ENCODE measurements at regions not wholly inside any gene's neighbourhood (a gene's known extent, or its start where the extent isn't known, plus 50 kb on each side); places are given as distances from the start of the nearest gene placed in this dataset.

DNA sequence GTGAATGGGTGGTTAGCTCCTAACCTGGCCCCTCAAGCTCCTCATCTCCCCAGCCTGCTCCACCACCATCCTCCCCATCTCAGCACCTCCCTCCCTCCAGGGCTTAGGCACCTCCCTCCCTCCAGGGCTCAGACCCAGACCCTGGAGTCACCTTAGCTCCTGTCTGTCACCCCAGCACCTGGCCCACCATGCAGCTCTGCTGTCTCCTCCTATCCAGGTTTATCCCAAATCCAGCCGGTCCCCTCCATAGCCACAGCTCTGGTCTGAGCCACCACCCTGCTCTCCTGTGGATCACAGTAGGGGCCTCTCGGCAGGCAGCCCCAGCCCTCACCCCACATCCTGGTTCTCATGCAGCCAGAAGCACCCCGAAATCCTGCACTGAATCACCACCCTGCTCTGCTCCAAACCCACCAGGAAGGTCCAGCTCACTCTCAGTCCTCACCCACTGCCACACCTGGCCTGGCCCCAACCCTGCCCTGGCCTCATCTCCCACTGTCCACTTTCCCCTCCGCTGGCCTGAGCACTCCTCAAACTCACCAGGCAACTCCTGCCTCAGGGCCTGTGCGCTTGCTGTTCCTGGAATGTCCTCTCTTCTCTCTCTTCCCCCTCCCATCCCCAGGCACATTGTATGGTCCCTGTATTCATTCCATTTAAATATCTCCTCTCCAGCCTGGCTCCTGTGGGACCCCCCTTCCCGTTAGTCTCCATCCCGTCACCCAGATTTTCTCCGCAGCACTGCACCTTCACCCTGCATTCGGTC is 62.6 kb downstream of the DIO3 start:
- H3K9me3 ChIP-seq (ENCODE audit: control insufficient read depth in 2 of 3, insufficient read depth in 1 of 3, low read length in 3 of 3): no peaks in the 10 kb centered on the region
- FAIRE-seq (no peak), DNase-seq (peak in 2 of 5 donors; percentile 26 to 35)
- no peak for TF ChIP-seq CTCF (IDR thresholded peaks at IDR 0.05; ENCODE audit: borderline replicate concordance, extremely low read depth, insufficient read depth)
- peaks cover 0 to 6% (median 0%) of the 10 kb centered on the region in 3 donors for H3K4me1 ChIP-seq (ENCODE audit: control insufficient read depth in 2 of 3, insufficient read depth in 2 of 3, low read depth in 1 of 3, low read length in 3 of 3)
- no peak overlapping the region for H3K4me3 ChIP-seq (ENCODE audit: low read length in 3 of 3)
- no peak overlapping the region for H3K9ac ChIP-seq (ENCODE audit: low read length in 3 of 3)
- no peaks in the 10 kb centered on the region for H3K27me3 ChIP-seq (ENCODE audit: control insufficient read depth, insufficient read depth, low read length)
- H3K27ac ChIP-seq (ENCODE audit: low read depth in 2 of 2, low read length in 2 of 2): no peak overlapping the region
- H3K36me3 ChIP-seq (ENCODE audit: control insufficient read depth in 2 of 3, insufficient read depth in 3 of 3, low read length in 3 of 3): no peaks in the 10 kb centered on the region
- intact Hi-C loops (cut with DNase I): loop anchor here (10.0 kb wide), 1 partner anchor 1239 kb away; no protein-coding TSS in a partner anchor

DNA sequence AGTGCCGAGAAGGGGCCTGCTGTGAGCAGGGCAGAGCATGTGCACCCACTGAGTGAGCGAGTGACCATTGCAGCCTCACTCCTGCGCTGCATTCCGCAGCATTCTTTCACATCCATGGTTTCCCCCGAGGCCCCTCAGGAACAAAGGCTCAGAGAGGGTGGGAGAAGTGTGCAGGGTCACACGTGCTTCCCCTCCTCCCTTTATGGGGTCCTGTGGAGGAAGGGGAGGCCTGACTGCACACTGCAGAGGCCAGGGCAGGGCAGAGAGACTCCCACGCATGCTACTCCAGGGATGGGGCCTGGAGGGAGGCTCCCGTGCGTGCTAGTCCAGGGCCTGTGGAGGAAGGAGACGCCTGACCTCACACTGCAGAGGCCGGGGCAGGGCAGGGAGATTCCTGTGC is 63.2 kb downstream of the DIO3 start:
- Histone ChIP-seq H3K4me1 (ENCODE audit: control insufficient read depth in 2 of 3, insufficient read depth in 2 of 3, low read depth in 1 of 3, low read length in 3 of 3) (peaks cover 0 to 6% (median 0%) of the 10 kb centered on the region in 3 donors), H3K9ac (ENCODE audit: low read length in 3 of 3) (no peak overlapping the region), H3K27me3 (ENCODE audit: control insufficient read depth, insufficient read depth, low read length) (no peaks in the 10 kb centered on the region), H3K36me3 (ENCODE audit: control insufficient read depth in 2 of 3, insufficient read depth in 3 of 3, low read length in 3 of 3) (no peaks in the 10 kb centered on the region), H3K4me3 (ENCODE audit: low read length in 3 of 3) (no peak overlapping the region), H3K27ac (ENCODE audit: low read depth in 2 of 2, low read length in 2 of 2) (no peak overlapping the region), H3K9me3 (ENCODE audit: control insufficient read depth in 2 of 3, insufficient read depth in 1 of 3, low read length in 3 of 3) (no peaks in the 10 kb centered on the region)
- intact Hi-C loops (cut with DNase I): loop anchor here (10.0 kb wide), 1 partner anchor 1240 kb away; no protein-coding TSS in a partner anchor
- FAIRE-seq (no peak), DNase-seq (peak in 4 of 5 donors; percentile 48 to 72 (median 69))
- no peak for TF ChIP-seq CTCF (IDR thresholded peaks at IDR 0.05; ENCODE audit: borderline replicate concordance, extremely low read depth, insufficient read depth)

DNA sequence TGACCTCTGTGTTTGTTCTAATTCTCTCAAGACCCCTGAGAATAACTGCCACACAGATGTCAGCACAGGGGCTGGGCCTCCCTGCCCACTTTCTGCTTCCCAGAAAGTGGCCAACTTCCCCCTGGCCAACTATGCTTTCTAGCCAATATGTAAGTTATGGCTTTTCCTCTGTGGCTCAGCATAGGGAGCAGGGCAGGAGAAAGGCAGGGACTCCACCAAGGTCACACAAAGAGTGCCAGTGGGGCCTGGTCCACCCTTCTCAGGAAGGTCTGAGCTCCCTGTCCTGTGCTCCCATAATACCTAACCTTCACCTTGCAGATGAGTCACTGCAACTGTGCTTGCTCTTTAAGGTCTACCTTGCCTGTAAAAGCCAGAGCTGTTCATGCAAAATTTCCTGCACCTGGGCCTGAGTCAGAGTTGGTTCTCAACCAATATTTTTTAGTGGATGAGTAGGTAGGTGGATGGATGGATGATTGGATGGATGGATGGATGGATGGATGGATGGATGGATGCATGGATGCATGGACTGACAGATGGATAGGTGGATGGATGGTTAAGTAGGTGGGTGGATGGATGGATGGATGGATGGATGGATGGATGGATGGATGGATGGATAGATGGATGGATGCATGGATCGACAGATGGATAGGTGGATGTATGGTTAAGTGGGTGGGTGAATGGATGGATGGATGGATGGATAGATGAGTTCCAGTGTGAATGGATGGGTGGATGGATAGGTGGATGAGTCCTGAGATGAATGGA is 64.2 kb downstream of the DIO3 start:
- Histone ChIP-seq H3K9ac (ENCODE audit: low read length in 3 of 3) (no peak overlapping the region), H3K4me1 (ENCODE audit: control insufficient read depth in 2 of 3, insufficient read depth in 2 of 3, low read depth in 1 of 3, low read length in 3 of 3) (peaks cover 0 to 6% (median 0%) of the 10 kb centered on the region in 3 donors), H3K36me3 (ENCODE audit: control insufficient read depth in 2 of 3, insufficient read depth in 3 of 3, low read length in 3 of 3) (no peaks in the 10 kb centered on the region), H3K27ac (ENCODE audit: low read depth in 2 of 2, low read length in 2 of 2) (no peak overlapping the region), H3K4me3 (ENCODE audit: low read length in 3 of 3) (no peak overlapping the region), H3K27me3 (ENCODE audit: control insufficient read depth, insufficient read depth, low read length) (no peaks in the 10 kb centered on the region), H3K9me3 (ENCODE audit: control insufficient read depth in 2 of 3, insufficient read depth in 1 of 3, low read length in 3 of 3) (no peaks in the 10 kb centered on the region)
- TF ChIP-seq CTCF (IDR thresholded peaks at IDR 0.05; ENCODE audit: borderline replicate concordance, extremely low read depth, insufficient read depth): no peak
- intact Hi-C loops (cut with DNase I): loop anchor here (10.0 kb wide), 1 partner anchor 1241 kb away; no protein-coding TSS in a partner anchor
- FAIRE-seq (no peak), DNase-seq (no peak)

All from kidney (tissue), 13 donors.